ENCODE measurements at regions not wholly inside any gene's neighbourhood (a gene's known extent, or its start where the extent isn't known, plus 50 kb on each side); places are given as distances from the start of the nearest gene placed in this dataset.

- TF ChIP-seq CTCF (IDR thresholded peaks at IDR 0.05): no peak
- no peak for TF ChIP-seq FOSL2 (IDR thresholded peaks at IDR 0.05; ENCODE audit: borderline replicate concordance, low read depth)
- TF ChIP-seq YY1 (IDR thresholded peaks at IDR 0.05; ENCODE audit: low read depth): no peak
Measured at GRCh38 chr6:113141901-113142300, 715.2 kb upstream of the MARCKS start (continued).

GRCh38 chr6:113142671-113143174 is 714.4 kb upstream of the MARCKS start:
- 85% methylated on average over 5 of the region's 5 CpGs for WGBS (ENCODE audit: low lambda C conversion rate)
- Histone ChIP-seq H3K36me3 (replicated peaks in 1 of 2; ENCODE audit: control insufficient read depth in 1 of 2, insufficient read depth in 2 of 2, low read length in 1 of 2) (no peaks in the 10 kb centered on the region), H3K9me2 (no peaks in the 10 kb centered on the region), H3K9ac (no peak overlapping the region), H3K79me2 (ENCODE audit: insufficient read depth) (no peaks in the 10 kb centered on the region), H3K27me3 (ENCODE audit: insufficient read depth) (no peaks in the 10 kb centered on the region), H3K4me2 (no peak overlapping the region), H3K4me1 (ENCODE audit: control insufficient read depth in 1 of 2, insufficient read depth in 2 of 2, low read depth in 1 of 2, low read length in 1 of 2) (no peaks in the 10 kb centered on the region), H3F3A (replicated peaks; ENCODE audit: insufficient read depth) (no peaks in the 10 kb centered on the region), H3K9me3 (no peaks in the 10 kb centered on the region), H3K4me3 (ENCODE audit: low read depth in 2 of 2, low read length in 1 of 2) (no peak overlapping the region), H3K27ac (ENCODE audit: low read depth in 2 of 2, low read length in 1 of 2) (no peak overlapping the region), H2AFZ (ENCODE audit: low read depth) (no peak overlapping the region), H4K20me1 (ENCODE audit: insufficient read depth) (no peaks in the 10 kb centered on the region)
- no peak for TF ChIP-seq SIN3A (IDR thresholded peaks at IDR 0.05; ENCODE audit: borderline replicate concordance, low read depth, low read length)
- TF ChIP-seq MEF2A (IDR thresholded peaks at IDR 0.05; ENCODE audit: borderline replicate concordance, low read depth): no peak
- no peak for TF ChIP-seq POLR2AphosphoS5 (IDR thresholded peaks at IDR 0.05; ENCODE audit: low read depth, low read length)
- TF ChIP-seq GATA2 (CRISPR knock-in tag; IDR thresholded peaks at IDR 0.05): no peak
- no peak for TF ChIP-seq NRF1 (IDR thresholded peaks at IDR 0.05; ENCODE audit: low read depth, low read length)
- TF ChIP-seq FOSL2 (IDR thresholded peaks at IDR 0.05; ENCODE audit: borderline replicate concordance, low read depth): no peak
- TF ChIP-seq CHD2 (IDR thresholded peaks at IDR 0.05; ENCODE audit: low read length, partially characterized antibody): no peak
- TF ChIP-seq EP300 (IDR thresholded peaks at IDR 0.05; ENCODE audit: borderline replicate concordance in 1 of 2, low read depth in 1 of 2, low read length in 1 of 2): no peak
- TF ChIP-seq, protein P1, sequence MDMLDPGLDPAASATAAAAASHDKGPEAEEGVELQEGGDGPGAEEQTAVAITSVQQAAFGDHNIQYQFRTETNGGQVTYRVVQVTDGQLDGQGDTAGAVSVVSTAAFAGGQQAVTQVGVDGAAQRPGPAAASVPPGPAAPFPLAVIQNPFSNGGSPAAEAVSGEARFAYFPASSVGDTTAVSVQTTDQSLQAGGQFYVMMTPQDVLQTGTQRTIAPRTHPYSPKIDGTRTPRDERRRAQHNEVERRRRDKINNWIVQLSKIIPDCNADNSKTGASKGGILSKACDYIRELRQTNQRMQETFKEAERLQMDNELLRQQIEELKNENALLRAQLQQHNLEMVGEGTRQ (IDR thresholded peaks at IDR 0.05; ENCODE audit: borderline replicate concordance, low read depth, low read length): no peak
- no peak for TF ChIP-seq IRF3 (IDR thresholded peaks at IDR 0.05; ENCODE audit: low read depth, low read length)
- no peak for TF ChIP-seq RAD21 (IDR thresholded peaks at IDR 0.05; ENCODE audit: low read length)
- TF ChIP-seq YY1 (IDR thresholded peaks at IDR 0.05; ENCODE audit: low read depth): no peak
- no peak for TF ChIP-seq TCF12 (IDR thresholded peaks at IDR 0.05)
- no peak for TF ChIP-seq FOXJ3 (CRISPR knock-in tag; IDR thresholded peaks at IDR 0.05)
- TF ChIP-seq EZH2phosphoT487 (IDR thresholded peaks at IDR 0.05; ENCODE audit: borderline replicate concordance, low read depth): no peak
- no peak for TF ChIP-seq RCOR1 (IDR thresholded peaks at IDR 0.05; ENCODE audit: low read length)
- TF ChIP-seq, protein P2, sequence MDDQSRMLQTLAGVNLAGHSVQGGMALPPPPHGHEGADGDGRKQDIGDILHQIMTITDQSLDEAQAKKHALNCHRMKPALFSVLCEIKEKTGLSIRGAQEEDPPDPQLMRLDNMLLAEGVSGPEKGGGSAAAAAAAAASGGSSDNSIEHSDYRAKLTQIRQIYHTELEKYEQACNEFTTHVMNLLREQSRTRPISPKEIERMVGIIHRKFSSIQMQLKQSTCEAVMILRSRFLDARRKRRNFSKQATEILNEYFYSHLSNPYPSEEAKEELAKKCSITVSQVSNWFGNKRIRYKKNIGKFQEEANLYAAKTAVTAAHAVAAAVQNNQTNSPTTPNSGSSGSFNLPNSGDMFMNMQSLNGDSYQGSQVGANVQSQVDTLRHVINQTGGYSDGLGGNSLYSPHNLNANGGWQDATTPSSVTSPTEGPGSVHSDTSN (IDR thresholded peaks at IDR 0.05): no peak
- TF ChIP-seq TEAD4 (IDR thresholded peaks at IDR 0.05; ENCODE audit: borderline replicate concordance, insufficient read depth): no peak
- no peak for TF ChIP-seq ZBTB33 (IDR thresholded peaks at IDR 0.05; ENCODE audit: borderline replicate concordance, low read depth)
- TF ChIP-seq RXRA (IDR thresholded peaks at IDR 0.05; ENCODE audit: borderline replicate concordance, low read depth): no peak
- POLR2A ChIA-PET: no interaction called here
- no peak for DNase-seq
- CTCF ChIA-PET: no interaction called here

Data from SK-N-SH (cell line).